LNCAP (cell line): ENCODE measurements at regions not wholly inside any gene's neighbourhood (a gene's known extent, or its start where the extent isn't known, plus 50 kb on each side); places are given as distances from the start of the nearest gene placed in this dataset.

Experiments
- TF ChIP-seq, protein P1 (sequence below): fragments of 450-650 bp; IDR thresholded peaks from 2 replicates; pipeline ENCODE4 v1.5.1; 2017; ENCODE audit warnings: mild to moderate bottlenecking

- TF ChIP-seq, protein P1, sequence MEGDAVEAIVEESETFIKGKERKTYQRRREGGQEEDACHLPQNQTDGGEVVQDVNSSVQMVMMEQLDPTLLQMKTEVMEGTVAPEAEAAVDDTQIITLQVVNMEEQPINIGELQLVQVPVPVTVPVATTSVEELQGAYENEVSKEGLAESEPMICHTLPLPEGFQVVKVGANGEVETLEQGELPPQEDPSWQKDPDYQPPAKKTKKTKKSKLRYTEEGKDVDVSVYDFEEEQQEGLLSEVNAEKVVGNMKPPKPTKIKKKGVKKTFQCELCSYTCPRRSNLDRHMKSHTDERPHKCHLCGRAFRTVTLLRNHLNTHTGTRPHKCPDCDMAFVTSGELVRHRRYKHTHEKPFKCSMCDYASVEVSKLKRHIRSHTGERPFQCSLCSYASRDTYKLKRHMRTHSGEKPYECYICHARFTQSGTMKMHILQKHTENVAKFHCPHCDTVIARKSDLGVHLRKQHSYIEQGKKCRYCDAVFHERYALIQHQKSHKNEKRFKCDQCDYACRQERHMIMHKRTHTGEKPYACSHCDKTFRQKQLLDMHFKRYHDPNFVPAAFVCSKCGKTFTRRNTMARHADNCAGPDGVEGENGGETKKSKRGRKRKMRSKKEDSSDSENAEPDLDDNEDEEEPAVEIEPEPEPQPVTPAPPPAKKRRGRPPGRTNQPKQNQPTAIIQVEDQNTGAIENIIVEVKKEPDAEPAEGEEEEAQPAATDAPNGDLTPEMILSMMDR: no peak
These were observed 1330.8 kb upstream of the MIR17HG start for GRCh38 chr13:90016688-90017087.

- TF ChIP-seq, protein P1: no peak
These were observed 1326.9 kb upstream of the MIR17HG start for GRCh38 chr13:90020536-90021070.

GRCh38 chr13:90027409-90027808 is 1320.1 kb upstream of the MIR17HG start:
- TF ChIP-seq, protein P1: no peak

- TF ChIP-seq, protein P1: no peak
These were observed 1315.2 kb upstream of the MIR17HG start for GRCh38 chr13:90032313-90032712.

DNA sequence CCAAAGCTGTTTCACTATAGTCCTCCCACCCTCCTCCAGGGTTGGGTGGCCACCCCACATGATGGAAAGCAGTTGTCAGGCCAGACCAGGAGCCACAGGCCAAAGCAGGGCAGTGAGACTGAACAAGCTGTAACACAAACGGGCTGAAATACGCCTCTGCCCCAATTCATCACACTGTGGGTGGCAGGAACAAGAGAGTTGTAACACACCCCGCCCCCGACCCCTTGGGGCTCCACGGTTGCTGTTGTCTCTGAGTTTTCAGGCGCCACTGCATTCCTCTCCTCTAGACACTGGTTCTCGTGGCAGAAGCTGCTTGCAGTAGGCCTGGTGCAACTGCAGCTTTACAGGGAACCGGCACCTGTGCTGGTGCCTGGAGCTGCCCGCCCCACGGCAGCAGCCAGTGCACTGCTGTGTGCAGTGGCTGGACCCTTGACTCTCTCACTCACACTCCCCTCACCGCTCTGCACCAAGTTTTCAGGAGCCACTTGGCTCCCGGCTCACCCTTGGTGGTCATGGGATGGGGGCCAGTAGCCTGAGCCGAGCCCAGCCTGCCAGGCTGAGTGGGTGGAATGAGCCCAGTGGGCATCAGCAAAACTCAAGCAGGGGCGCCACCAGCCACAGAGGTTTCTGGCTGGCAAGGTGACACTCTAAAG is 1314.5 kb upstream of the MIR17HG start:
- TF ChIP-seq, protein P1: no peak

DNA sequence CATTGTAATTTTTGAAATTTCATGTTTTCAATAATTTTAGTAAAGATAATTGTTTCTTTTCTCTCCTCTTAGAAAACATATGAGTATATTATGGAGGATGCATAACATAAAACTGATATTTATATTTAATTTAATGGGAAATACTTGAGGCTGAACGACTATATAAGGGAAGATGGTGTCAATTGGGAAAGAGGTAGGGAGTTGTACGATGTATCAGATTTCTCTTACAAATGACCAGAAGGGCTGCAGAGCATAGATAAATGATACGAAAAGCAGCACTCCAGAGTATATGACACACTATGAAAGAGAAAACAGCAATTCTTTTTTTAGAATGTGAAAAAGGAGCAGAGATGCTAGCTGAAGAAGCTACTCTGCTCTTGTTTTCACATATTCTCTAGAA is 1308.0 kb upstream of the MIR17HG start:
- TF ChIP-seq, protein P1: no peak

- TF ChIP-seq, protein P1: no peak
These were observed 1299.9 kb upstream of the MIR17HG start for GRCh38 chr13:90047600-90047999.
